MM.1S (cell line): ENCODE measurements at regions not wholly inside any gene's neighbourhood (a gene's known extent, or its start where the extent isn't known, plus 50 kb on each side); places are given as distances from the start of the nearest gene placed in this dataset.
"Not testable (repeated sequence)": the region's sequence is repeated elsewhere in the genome, so short reads cannot be mapped to it uniquely, and the experiment has no call there.

Experiments
- CTCF ChIP-seq: fragments of 300-600 bp; sonication (generic); IDR thresholded peaks from 2 replicates; pipeline ENCODE4 v1.5.1; 2016; ENCODE audit warnings: antibody characterized with exemption, low read length, mixed read lengths
- EZH2 ChIP-seq: fragments of 300-600 bp; sonication (generic); optimal IDR thresholded peaks from 2 replicates; pipeline ENCODE3; 2017; ENCODE audit warnings: low read depth, mild to moderate bottlenecking, antibody characterized with exemption, low read length, mixed read lengths
- EZH2phosphoT487 ChIP-seq: fragments of 300-600 bp; sonication (generic); IDR thresholded peaks from 2 replicates; pipeline ENCODE4 v1.6.1; 2018; ENCODE audit warnings: antibody characterized with exemption, low read length

DNA sequence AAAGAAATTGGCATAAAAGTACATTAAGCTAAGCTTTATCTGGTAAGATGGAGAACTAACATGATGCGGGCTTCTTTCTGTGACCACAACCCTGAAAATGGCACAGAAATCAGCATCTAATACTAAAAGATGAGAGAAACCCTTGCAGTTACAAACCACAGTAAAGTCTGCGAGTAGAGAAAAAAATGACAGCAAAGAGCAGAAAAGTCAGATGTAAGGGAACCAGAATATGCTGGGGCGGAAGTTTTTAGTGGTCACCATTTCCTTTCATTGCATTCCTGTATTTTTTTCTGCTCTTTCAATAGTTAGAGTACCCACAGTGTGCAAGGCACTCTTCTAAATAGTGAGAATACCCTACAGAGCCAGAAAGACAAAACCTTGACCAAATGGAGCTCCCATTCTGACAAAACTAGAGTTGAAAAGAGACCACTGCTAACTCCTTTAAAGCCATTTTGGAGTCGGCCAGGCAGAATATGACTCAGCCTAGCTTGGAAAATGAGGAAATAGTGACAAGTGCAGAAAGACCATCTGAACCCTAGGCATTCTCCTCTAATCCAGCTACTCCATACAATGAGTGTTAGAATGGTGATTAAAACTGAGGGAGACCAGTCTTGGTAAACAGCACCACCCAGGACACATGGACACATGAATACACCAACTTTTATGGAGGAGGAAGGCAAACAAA is 948.7 kb upstream of the FOXG1 start:
- not testable (repeated sequence) for TF ChIP-seq CTCF, EZH2phosphoT487, EZH2
